Panc1 (cell line): ENCODE measurements at regions not wholly inside any gene's neighbourhood (a gene's known extent, or its start where the extent isn't known, plus 50 kb on each side); places are given as distances from the start of the nearest gene placed in this dataset.

Source experiments
- ATAC-seq: fragments of 200-7000 bp; cut with Tn5 transposase; 2 replicates; pipeline ENCODE4 v1.9.1; 2020; ENCODE audit warnings: mild to moderate bottlenecking, moderate library complexity
- BruUV-seq: library from RNA; stranded (reverse); fragments of 400-500 nt; replicated peaks from 2 replicates; lab custom pipeline; 2021; lab: Mats Ljungman, UMichigan
- CTCF ChIA-PET: fragments of 300-600 bp; sonication (Branson Sonifier 250); formaldehyde crosslinking; loops from one replicate; lab custom pipeline; 2022; ENCODE audit warnings: antibody characterized with exemption; lab: Charles Lee
- POLR2A ChIA-PET: fragments of 300-600 bp; sonication (Branson Sonifier 250); formaldehyde crosslinking; loops from one replicate; lab custom pipeline; 2022; ENCODE audit warnings: antibody characterized with exemption; lab: Charles Lee
- DNase-seq: peaks from one replicate; pipeline ENCODE4 v3.0.0-alpha.2; 2010; ENCODE audit warnings: low read depth, low spot score
- H3K27ac ChIP-seq: 2 replicates; pipeline ENCODE4 v1.5.1; 2011; ENCODE audit warnings: mild to moderate bottlenecking, low read length, inconsistent platforms
- H3K27me3 ChIP-seq: fragments of 200-500 bp; sonication (Bioruptor generic); 2 replicates; pipeline ENCODE4 v1.6.0; 2014; ENCODE audit warnings: low read length, inconsistent platforms; ENCODE audit not compliant: control insufficient read depth, insufficient read depth
- H3K36me3 ChIP-seq: fragments of 200-500 bp; sonication (Bioruptor generic); 2 replicates; pipeline ENCODE4 v1.5.1; 2014; ENCODE audit warnings: inconsistent platforms, mild to moderate bottlenecking, low read length, moderate library complexity; ENCODE audit not compliant: control insufficient read depth, insufficient read depth
- H3K4me1 ChIP-seq: 2 replicates; pipeline ENCODE4 v1.5.1; 2011; ENCODE audit warnings: inconsistent platforms, mild to moderate bottlenecking, low read length, moderate library complexity; ENCODE audit not compliant: control insufficient read depth, insufficient read depth
- H3K4me3 ChIP-seq, 2 experiments: 2 replicates each; pipeline ENCODE4 v1.5.1; 2011 to 2012; ENCODE audit warnings: low read depth in 2 of 2, low read length in 2 of 2, mild to moderate bottlenecking in 2 of 2, inconsistent platforms in 1 of 2, moderate library complexity in 1 of 2
- H3K9me3 ChIP-seq: fragments of 200-500 bp; sonication (Bioruptor generic); 2 replicates; pipeline ENCODE4 v1.5.1; 2014; ENCODE audit warnings: low read depth, mild to moderate bottlenecking, inconsistent platforms, low read length, moderate library complexity; ENCODE audit not compliant: control insufficient read depth, insufficient read depth
- POLR2AphosphoS5 ChIP-seq: IDR thresholded peaks from 2 replicates; pipeline ENCODE4 v1.6.1; 2012; ENCODE audit warnings: mild to moderate bottlenecking, low read depth, low read length, moderate library complexity
- SIN3A ChIP-seq: IDR thresholded peaks from 2 replicates; pipeline ENCODE4 v1.6.1; 2012; ENCODE audit warnings: low read depth, mild to moderate bottlenecking, low read length, moderate library complexity, borderline replicate concordance; ENCODE audit not compliant: insufficient read depth
- TCF7L2 ChIP-seq: IDR thresholded peaks from 2 replicates; pipeline ENCODE4 v1.6.1; 2011; ENCODE audit warnings: mild to moderate bottlenecking, low read depth, low read length, inconsistent platforms
- in situ Hi-C: cut with HindIII; loops from 2 replicates; pipeline ENCODE4 v1.10.0; 2016; ENCODE audit warnings: low sequenced_read_pairs, low pct_unique_long_range_greater_than_20kb
- intact Hi-C: fragments of 100-400 bp; cut with micrococcal nuclease; formaldehyde crosslinking; loops from one replicate; pipeline ENCODE4 v1.10.0; 2022; ENCODE audit not compliant: unreplicated experiment
- TF ChIP-seq, protein P1 (sequence below): fragments of 450-650 bp; IDR thresholded peaks from 2 replicates; pipeline ENCODE4 v1.5.1; 2017; ENCODE audit warnings: mild to moderate bottlenecking
- TF ChIP-seq, protein P2 (sequence below), 2 experiments: IDR thresholded peaks; 2 replicates each; pipeline ENCODE4 v1.6.1; 2011 to 2012; ENCODE audit warnings: low read depth in 2 of 2, control low read depth in 1 of 2, low read length in 1 of 2, mild to moderate bottlenecking in 1 of 2, moderate library complexity in 1 of 2; ENCODE audit not compliant: insufficient read depth in 1 of 2

DNA sequence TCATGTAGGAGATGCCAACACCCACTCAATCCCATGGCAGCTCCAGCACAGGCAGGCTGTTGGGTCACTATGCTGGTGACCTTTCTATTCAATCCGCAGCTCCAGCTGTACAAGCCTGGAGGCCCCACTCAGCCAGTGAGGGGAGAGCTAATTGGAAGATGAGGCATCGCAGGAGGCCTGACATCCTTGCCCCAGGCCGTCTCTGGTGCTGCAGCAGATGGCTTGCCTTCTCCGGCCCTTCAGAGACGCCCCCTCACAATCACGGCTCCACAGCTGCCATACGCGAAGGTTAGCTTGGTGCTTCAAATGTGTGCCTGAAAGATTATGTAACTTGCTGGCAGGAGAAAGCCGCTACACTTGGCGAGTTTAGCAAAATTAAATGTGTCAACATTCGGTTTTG is 104.2 kb upstream of the CLSTN2 start:
- H3K36me3 ChIP-seq: no peaks in the 10 kb centered on the region
- H3K27ac ChIP-seq: no peak overlapping the region
- ATAC-seq: no peak
- no peak overlapping the region for H3K4me3 ChIP-seq
- ChIA-PET POLR2A (no interaction called here), CTCF (no interaction called here)
- no peaks in the 10 kb centered on the region for H3K27me3 ChIP-seq
- H3K9me3 ChIP-seq: no peaks in the 10 kb centered on the region
- intact Hi-C loops (no loop called here), in situ Hi-C loops (no loop called here)
- no peak for DNase-seq
- no peaks in the 10 kb centered on the region for H3K4me1 ChIP-seq
- BruUV-seq: no TSS peak
- TF ChIP-seq, protein P1, sequence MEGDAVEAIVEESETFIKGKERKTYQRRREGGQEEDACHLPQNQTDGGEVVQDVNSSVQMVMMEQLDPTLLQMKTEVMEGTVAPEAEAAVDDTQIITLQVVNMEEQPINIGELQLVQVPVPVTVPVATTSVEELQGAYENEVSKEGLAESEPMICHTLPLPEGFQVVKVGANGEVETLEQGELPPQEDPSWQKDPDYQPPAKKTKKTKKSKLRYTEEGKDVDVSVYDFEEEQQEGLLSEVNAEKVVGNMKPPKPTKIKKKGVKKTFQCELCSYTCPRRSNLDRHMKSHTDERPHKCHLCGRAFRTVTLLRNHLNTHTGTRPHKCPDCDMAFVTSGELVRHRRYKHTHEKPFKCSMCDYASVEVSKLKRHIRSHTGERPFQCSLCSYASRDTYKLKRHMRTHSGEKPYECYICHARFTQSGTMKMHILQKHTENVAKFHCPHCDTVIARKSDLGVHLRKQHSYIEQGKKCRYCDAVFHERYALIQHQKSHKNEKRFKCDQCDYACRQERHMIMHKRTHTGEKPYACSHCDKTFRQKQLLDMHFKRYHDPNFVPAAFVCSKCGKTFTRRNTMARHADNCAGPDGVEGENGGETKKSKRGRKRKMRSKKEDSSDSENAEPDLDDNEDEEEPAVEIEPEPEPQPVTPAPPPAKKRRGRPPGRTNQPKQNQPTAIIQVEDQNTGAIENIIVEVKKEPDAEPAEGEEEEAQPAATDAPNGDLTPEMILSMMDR: no peak
- TF ChIP-seq POLR2AphosphoS5: no peak
- TF ChIP-seq SIN3A: no peak
- TF ChIP-seq, protein P2, sequence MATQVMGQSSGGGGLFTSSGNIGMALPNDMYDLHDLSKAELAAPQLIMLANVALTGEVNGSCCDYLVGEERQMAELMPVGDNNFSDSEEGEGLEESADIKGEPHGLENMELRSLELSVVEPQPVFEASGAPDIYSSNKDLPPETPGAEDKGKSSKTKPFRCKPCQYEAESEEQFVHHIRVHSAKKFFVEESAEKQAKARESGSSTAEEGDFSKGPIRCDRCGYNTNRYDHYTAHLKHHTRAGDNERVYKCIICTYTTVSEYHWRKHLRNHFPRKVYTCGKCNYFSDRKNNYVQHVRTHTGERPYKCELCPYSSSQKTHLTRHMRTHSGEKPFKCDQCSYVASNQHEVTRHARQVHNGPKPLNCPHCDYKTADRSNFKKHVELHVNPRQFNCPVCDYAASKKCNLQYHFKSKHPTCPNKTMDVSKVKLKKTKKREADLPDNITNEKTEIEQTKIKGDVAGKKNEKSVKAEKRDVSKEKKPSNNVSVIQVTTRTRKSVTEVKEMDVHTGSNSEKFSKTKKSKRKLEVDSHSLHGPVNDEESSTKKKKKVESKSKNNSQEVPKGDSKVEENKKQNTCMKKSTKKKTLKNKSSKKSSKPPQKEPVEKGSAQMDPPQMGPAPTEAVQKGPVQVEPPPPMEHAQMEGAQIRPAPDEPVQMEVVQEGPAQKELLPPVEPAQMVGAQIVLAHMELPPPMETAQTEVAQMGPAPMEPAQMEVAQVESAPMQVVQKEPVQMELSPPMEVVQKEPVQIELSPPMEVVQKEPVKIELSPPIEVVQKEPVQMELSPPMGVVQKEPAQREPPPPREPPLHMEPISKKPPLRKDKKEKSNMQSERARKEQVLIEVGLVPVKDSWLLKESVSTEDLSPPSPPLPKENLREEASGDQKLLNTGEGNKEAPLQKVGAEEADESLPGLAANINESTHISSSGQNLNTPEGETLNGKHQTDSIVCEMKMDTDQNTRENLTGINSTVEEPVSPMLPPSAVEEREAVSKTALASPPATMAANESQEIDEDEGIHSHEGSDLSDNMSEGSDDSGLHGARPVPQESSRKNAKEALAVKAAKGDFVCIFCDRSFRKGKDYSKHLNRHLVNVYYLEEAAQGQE (IDR thresholded peaks at IDR 0.05; ENCODE audit: insufficient read depth in 1 of 2, low read depth in 2 of 2, low read length in 1 of 2): no peak
- TF ChIP-seq TCF7L2: no peak

DNA sequence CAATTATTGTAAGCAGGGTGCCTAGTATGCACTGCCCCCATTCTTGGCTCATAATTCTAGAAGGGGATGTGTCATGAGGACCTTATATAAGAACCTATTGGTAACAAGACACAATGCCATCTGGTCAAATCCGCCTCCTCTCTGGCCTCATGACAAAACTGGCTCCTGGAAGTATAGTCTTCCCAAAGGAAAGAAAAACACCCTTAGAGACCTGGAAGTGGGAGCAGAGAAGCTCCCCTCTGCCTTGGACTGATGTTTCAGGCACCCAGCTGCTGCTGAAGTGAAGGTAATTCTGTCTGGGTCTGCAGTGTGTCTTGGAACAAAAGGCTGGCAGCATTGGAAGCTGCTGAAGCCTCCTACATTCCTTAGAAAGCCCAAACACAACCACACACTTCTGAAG is 107.2 kb upstream of the CLSTN2 start:
- intact Hi-C loops: no loop called here
- no peaks in the 10 kb centered on the region for H3K36me3 ChIP-seq
- no peaks in the 10 kb centered on the region for H3K27me3 ChIP-seq
- H3K9me3 ChIP-seq: no peaks in the 10 kb centered on the region
- BruUV-seq: no TSS peak
- H3K27ac ChIP-seq: no peak overlapping the region
- ATAC-seq (no peak), DNase-seq (no peak)
- no peaks in the 10 kb centered on the region for H3K4me1 ChIP-seq
- ChIA-PET CTCF (no interaction called here), POLR2A (no interaction called here)
- in situ Hi-C loops: no loop called here
- H3K4me3 ChIP-seq: no peak overlapping the region
- TF ChIP-seq TCF7L2: no peak
- TF ChIP-seq, protein P2 (IDR thresholded peaks at IDR 0.05; ENCODE audit: insufficient read depth in 1 of 2, low read depth in 2 of 2, low read length in 1 of 2): no peak
